ENCODE measurements at regions not wholly inside any gene's neighbourhood (a gene's known extent, or its start where the extent isn't known, plus 50 kb on each side); places are given as distances from the start of the nearest gene placed in this dataset.
"Not testable (repeated sequence)": the region's sequence is repeated elsewhere in the genome, so short reads cannot be mapped to it uniquely, and the experiment has no call there.

DNA sequence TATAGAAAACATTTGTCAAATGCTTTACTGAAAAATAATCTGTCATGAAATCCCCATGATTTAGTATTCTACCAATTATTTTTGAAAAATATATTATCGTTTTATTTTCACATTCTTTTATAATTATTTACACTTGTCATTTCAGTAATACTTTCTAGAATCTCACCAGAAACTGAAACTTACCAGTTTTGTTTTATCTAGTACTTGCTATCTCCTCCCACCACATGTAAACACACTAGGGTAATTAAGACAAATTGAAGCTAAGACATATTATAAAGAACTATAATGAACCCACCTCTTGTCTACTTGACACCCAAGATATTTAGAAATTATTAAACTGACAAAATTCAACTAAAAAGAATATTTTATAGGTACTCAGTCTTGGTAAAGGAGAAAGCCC is 51.5 kb upstream of the GRM3 start:
- H3K27me3 ChIP-seq = no peaks in the 10 kb centered on the region
- H3K36me3 ChIP-seq = no peaks in the 10 kb centered on the region
- no peak overlapping the region for H3K4me3 ChIP-seq
- no peak for DNase-seq
- H3K9me3 ChIP-seq = no peaks in the 10 kb centered on the region

GRCh38 chr7:86574006-86574405 is 69.7 kb upstream of the GRM3 start:
- H3K27me3 ChIP-seq = no peaks in the 10 kb centered on the region
- no peak for DNase-seq

GRCh38 chr7:86558680-86559501 is 84.8 kb upstream of the GRM3 start:
- no peak for DNase-seq
- no peaks in the 10 kb centered on the region for H3K36me3 ChIP-seq
- H3K27me3 ChIP-seq = no peaks in the 10 kb centered on the region
- no peak overlapping the region for H3K4me3 ChIP-seq
- H3K9me3 ChIP-seq = no peaks in the 10 kb centered on the region

More at GRCh38 chr7:86574006-86574405, 69.7 kb upstream of the GRM3 start:
- H3K36me3 ChIP-seq = no peaks in the 10 kb centered on the region
- H3K9me3 ChIP-seq = no peaks in the 10 kb centered on the region
- no peak overlapping the region for H3K4me3 ChIP-seq

- Histone ChIP-seq H3K27me3 (no peaks in the 10 kb centered on the region), H3K9me3 (no peaks in the 10 kb centered on the region), H3K4me3 (no peak overlapping the region), H3K36me3 (no peaks in the 10 kb centered on the region)
- no peak for DNase-seq
Measured at GRCh38 chr7:86534641-86535040, 109.1 kb upstream of the GRM3 start.

DNA sequence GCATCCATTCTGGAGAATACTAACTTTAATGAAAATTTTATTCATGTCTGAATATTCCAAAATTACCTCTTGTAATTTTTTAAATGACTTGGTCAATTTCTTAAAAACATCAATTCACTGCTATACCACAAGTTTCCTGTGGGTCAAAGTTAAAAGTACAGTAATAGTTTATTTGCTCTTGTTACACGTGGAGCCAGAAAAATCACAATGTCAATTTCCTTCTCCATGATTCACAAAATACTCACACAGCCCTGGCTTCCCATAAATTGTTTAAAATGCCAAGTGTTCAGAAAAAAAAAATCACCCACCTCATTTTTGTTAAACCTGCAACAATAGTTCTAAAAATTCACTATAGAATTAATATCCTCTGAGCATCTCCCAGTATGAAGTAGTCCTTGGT is 139.5 kb upstream of the GRM3 start:
- Histone ChIP-seq H3K9me3 (no peaks in the 10 kb centered on the region), H3K36me3 (no peaks in the 10 kb centered on the region), H3K4me3 (no peak overlapping the region), H3K27me3 (no peaks in the 10 kb centered on the region)
- no peak for DNase-seq

GRCh38 chr7:86499986-86500385 is 143.7 kb upstream of the GRM3 start:
- Histone ChIP-seq H3K27me3 (no peaks in the 10 kb centered on the region), H3K9me3 (no peaks in the 10 kb centered on the region), H3K36me3 (no peaks in the 10 kb centered on the region), H3K4me3 (no peak overlapping the region)
- DNase-seq = no peak

DNA sequence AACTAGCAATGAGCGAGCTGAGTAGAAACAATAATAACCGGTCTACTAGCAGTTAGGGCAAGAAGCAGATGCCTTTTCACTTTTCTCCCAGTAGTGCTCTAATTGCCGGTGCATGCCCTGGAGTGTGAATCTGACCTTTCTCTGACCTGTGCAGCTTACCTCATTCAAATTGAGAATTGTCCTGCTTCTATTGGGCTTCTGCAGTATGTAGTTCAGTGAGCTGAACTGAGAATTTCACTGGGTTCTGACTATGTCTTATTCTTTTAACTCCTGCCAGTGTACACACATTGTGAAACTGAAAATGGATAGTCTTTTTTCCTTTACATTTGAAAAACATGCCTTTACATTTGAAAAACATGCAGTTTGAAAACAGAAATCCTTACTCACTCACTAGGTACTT is 157.9 kb upstream of the GRM3 start:
- Histone ChIP-seq H3K36me3 (no peaks in the 10 kb centered on the region), H3K9me3 (no peaks in the 10 kb centered on the region), H3K27me3 (no peaks in the 10 kb centered on the region), H3K4me3 (no peak overlapping the region)
- no peak for DNase-seq

GRCh38 chr7:86479144-86479543 is 164.6 kb upstream of the GRM3 start:
- no peaks in the 10 kb centered on the region for H3K36me3 ChIP-seq
- H3K4me3 ChIP-seq = no peak overlapping the region
- no peaks in the 10 kb centered on the region for H3K27me3 ChIP-seq
- no peaks in the 10 kb centered on the region for H3K9me3 ChIP-seq
- peak; percentile 48 for DNase-seq

DNA sequence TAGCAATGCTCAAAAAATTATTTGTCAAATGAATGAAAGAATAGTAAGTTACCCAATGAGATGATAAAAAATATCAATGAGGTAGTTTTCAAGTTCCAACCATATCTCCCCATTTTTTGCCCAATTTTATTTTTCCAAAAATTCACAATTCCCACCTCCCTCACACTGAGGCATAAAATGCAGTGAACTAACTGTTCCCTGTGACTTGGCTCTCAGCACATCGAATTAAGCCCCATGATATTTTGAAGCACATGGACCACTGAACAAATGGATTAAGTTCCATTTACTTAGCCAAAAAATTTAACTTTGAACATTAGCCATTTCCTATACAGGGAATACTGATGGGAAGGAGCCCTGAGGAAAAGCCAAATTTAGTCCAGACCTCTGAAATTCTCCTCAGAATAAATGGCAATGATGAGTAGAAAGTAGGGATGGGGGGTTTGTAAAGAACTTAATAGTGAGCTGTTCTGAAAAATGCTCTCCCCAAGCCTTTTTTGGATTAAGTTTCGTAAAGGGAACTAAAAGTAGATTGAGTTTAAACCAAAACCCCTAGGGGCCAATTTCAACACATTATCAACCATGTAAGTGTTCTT is 166.3 kb upstream of the GRM3 start:
- H3K27me3 ChIP-seq = no peaks in the 10 kb centered on the region
- H3K4me3 ChIP-seq = no peak overlapping the region
- no peaks in the 10 kb centered on the region for H3K9me3 ChIP-seq
- H3K36me3 ChIP-seq = no peaks in the 10 kb centered on the region
- no peak for DNase-seq

DNA sequence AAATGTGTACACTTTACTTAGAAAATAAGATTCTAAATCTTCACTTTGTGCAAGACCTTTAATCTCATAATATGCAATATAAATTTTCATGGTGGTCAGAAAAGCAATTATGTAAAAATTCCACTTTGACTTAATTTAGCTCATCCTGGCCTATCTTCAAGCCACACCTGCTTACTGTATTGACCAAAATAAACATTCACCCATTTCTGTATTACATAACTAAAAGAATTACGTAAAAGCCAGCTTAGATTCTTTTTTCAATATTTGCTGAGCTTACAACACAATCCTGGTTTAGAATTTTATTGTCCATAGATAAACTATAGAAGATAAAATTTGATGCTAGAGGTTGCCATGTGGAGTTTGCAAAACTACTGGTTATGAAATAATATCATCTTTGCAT is 172.9 kb upstream of the GRM3 start:
- H3K36me3 ChIP-seq = no peaks in the 10 kb centered on the region
- no peaks in the 10 kb centered on the region for H3K27me3 ChIP-seq
- DNase-seq = no peak
- H3K4me3 ChIP-seq = no peak overlapping the region
- no peaks in the 10 kb centered on the region for H3K9me3 ChIP-seq

- no peaks in the 10 kb centered on the region for H3K9me3 ChIP-seq
- H3K36me3 ChIP-seq = no peaks in the 10 kb centered on the region
- H3K4me3 ChIP-seq = no peak overlapping the region
- no peaks in the 10 kb centered on the region for H3K27me3 ChIP-seq
- DNase-seq = peak; percentile 26
Measured at GRCh38 chr7:86469680-86470295, 173.9 kb upstream of the GRM3 start.

DNA sequence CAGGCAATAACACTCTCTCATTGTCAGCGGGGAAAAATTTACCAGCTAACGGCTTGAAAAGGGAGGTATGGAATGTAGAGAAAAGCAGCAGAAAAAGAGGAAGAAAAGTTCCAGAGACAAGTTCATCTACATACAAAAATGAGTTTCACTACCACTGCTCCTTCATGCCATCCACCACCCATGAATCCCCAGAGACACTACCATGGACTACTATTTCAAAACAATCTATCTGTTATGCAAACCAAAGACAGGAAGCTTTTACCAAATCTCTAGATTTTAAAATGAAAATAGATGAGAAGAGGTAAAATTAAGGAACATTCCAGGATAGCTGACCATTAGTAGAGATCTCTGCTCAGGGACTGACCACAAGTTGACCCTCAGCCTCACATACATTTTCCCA is 189.0 kb upstream of the GRM3 start:
- H3K4me3 ChIP-seq = no peak overlapping the region

DNA sequence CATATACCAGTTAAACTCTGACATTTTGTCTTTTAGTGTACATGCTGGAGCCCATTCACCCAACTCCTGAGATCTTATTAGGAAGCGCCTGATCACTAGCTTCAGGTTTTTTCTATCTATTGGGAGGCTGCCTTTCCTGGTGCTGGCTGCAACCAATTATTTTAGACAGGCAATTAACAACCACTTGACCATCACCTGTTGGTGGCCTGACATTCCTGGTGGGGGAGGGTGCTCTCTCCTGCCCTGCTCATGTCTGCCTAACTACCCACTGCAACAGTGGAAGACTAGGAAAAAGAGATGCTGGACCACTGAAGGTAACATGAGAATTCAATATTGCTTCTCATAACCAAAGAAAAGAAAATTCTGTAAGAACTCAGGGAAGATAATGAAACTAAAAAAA is 190.3 kb upstream of the GRM3 start:
- Histone ChIP-seq H3K27me3 (no peaks in the 10 kb centered on the region), H3K4me3 (no peak overlapping the region), H3K9me3 (no peaks in the 10 kb centered on the region), H3K36me3 (no peaks in the 10 kb centered on the region)
- no peak for DNase-seq

More for the DNA sequence above, 189.0 kb upstream of the GRM3 start:
- DNase-seq = no peak
- Histone ChIP-seq H3K9me3 (no peaks in the 10 kb centered on the region), H3K36me3 (no peaks in the 10 kb centered on the region), H3K27me3 (no peaks in the 10 kb centered on the region)

- Histone ChIP-seq H3K9me3 (no peaks in the 10 kb centered on the region), H3K27me3 (no peaks in the 10 kb centered on the region), H3K4me3 (no peak overlapping the region), H3K36me3 (no peaks in the 10 kb centered on the region)
- DNase-seq = no peak
Measured at GRCh38 chr7:86448856-86449255, 194.9 kb upstream of the GRM3 start.

GRCh38 chr7:86445285-86445684 is 198.4 kb upstream of the GRM3 start:
- Histone ChIP-seq H3K4me3 (no peak overlapping the region), H3K9me3 (no peaks in the 10 kb centered on the region), H3K36me3 (no peaks in the 10 kb centered on the region), H3K27me3 (no peaks in the 10 kb centered on the region)
- no peak for DNase-seq

- Histone ChIP-seq H3K9me3 (no peaks in the 10 kb centered on the region), H3K27me3 (no peaks in the 10 kb centered on the region), H3K4me3 (no peak overlapping the region), H3K36me3 (no peaks in the 10 kb centered on the region)
- DNase-seq = no peak
Measured at GRCh38 chr7:86444245-86444644, 199.5 kb upstream of the GRM3 start.

DNA sequence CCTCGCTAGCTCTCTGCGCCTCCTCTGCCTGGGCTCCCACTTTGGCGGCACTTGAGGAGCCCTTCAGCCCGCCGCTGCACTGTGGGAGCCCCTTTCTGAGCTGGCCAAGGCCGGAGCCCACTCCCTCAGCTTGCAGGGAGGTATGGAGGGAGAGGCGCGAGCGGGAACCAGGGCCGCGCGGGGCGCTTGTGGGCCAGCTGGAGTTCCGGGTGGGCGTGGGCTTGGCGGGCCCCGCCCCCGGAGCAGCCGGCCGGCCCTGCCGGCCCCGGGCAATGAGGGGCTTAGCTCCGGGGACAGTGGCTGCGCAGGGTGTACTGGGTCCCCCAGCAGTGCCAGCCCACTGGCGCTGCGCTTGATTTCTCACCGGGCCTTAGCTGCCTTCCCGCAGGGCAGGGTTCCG is 203.3 kb upstream of the GRM3 start:
- not testable (repeated sequence) for H3K27me3 ChIP-seq, DNase-seq, H3K4me3 ChIP-seq, H3K9me3 ChIP-seq, H3K36me3 ChIP-seq

DNA sequence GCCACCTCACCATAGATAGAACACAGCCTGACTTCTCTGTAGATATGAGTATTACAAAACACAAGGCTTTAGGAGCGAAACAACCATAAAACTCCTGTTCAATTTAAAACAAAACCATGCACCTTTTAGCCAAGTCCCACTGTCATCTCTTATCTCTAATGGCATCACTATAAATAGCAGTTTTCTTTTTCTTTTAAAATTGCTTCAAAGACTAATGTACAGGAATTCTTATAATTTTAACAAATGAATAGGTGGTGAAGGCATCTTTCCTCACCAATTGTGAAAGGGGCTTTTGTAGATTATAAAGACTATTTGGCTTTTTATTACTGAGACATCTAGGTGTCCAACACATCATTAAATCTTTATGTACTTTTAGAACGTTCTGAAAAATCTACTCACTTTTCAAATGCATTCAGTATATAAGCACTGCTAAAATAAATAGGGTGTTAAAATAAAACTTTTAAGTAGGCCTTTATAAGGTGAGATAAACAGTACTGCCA is 205.7 kb upstream of the GRM3 start:
- Histone ChIP-seq H3K36me3 (no peaks in the 10 kb centered on the region), H3K27me3 (no peaks in the 10 kb centered on the region), H3K4me3 (no peak overlapping the region), H3K9me3 (no peaks in the 10 kb centered on the region)
- DNase-seq = no peak

Measured in MG63 (cell line).